Liver (tissue), 8 donors: ENCODE measurements at regions not wholly inside any gene's neighbourhood (a gene's known extent, or its start where the extent isn't known, plus 50 kb on each side); places are given as distances from the start of the nearest gene placed in this dataset.
"Not testable (repeated sequence)": the region's sequence is repeated elsewhere in the genome, so short reads cannot be mapped to it uniquely, and the experiment has no call there.

Source experiments
- DNase-seq: peaks from one replicate; pipeline ENCODE4 v3.0.0-alpha.2; 2017; ENCODE audit warnings: low spot score
- H3K27ac ChIP-seq, 2 donors: one replicate each; pipeline ENCODE4 v1.7.0; 2013; ENCODE audit warnings: inconsistent platforms in 2 of 2, low read length in 2 of 2, control low read depth in 1 of 2, low read depth in 1 of 2, mild to moderate bottlenecking in 1 of 2
- H3K27me3 ChIP-seq, 4 donors: one replicate each; pipeline versions ENCODE4 v1.6.1 to v1.7.0; 2013; ENCODE audit warnings: low read length in 3 of 4, inconsistent platforms in 1 of 4, mild to moderate bottlenecking in 1 of 4, moderate library complexity in 1 of 4; ENCODE audit not compliant: control insufficient read depth in 4 of 4, insufficient read depth in 4 of 4
- H3K36me3 ChIP-seq, 4 donors: one replicate each; pipeline versions ENCODE4 v1.6.1 to v1.7.0; 2013; ENCODE audit warnings: low read length in 3 of 4, mild to moderate bottlenecking in 3 of 4, low read depth in 1 of 4, moderate library complexity in 1 of 4; ENCODE audit not compliant: control insufficient read depth in 4 of 4, insufficient read depth in 3 of 4
- H3K4me1 ChIP-seq, 4 donors: one replicate each; pipeline versions ENCODE4 v1.6.1 to v1.7.0; 2013; ENCODE audit warnings: low read length in 3 of 4, mild to moderate bottlenecking in 3 of 4, moderate library complexity in 1 of 4; ENCODE audit not compliant: control insufficient read depth in 4 of 4, insufficient read depth in 4 of 4
- H3K4me3 ChIP-seq, 3 donors: one replicate each; pipeline versions ENCODE4 v1.6.1 to v1.7.0; 2013; ENCODE audit warnings: low read length in 3 of 3, control low read depth in 1 of 3, low read depth in 1 of 3, mild to moderate bottlenecking in 1 of 3
- H3K9ac ChIP-seq, 2 donors: one replicate each; pipeline ENCODE4 v1.7.0; 2013; ENCODE audit warnings: low read length in 2 of 2, mild to moderate bottlenecking in 2 of 2, moderate library complexity in 2 of 2, control low read depth in 1 of 2, low read depth in 1 of 2
- H3K9me3 ChIP-seq, 4 donors: one replicate each; pipeline versions ENCODE4 v1.6.1 to v1.7.0; 2013; ENCODE audit warnings: low read length in 3 of 4; ENCODE audit not compliant: control insufficient read depth in 4 of 4
- ATF3 ChIP-seq: IDR thresholded peaks from 2 replicates; pipeline ENCODE4 v1.6.1; 2016; ENCODE audit warnings: antibody characterized with exemption
- CTCF ChIP-seq: fragments of 150-350 bp; IDR thresholded peaks from 2 replicates; pipeline ENCODE4 v1.5.1; 2017; ENCODE audit warnings: improper control_type of control experiment, low read depth, low read length; ENCODE audit not compliant: missing input control
- EGR1 ChIP-seq, 2 donors: IDR thresholded peaks; 2 replicates each; pipeline ENCODE4 v1.6.1; 2016 to 2018; ENCODE audit warnings: antibody characterized with exemption in 2 of 2, low read depth in 2 of 2
- GABPA ChIP-seq, 2 donors: IDR thresholded peaks in 1 of 2; conservative IDR thresholded peaks in 1 of 2; 2 replicates each; pipeline ENCODE4 v1.6.1; 2016; ENCODE audit warnings: antibody characterized with exemption in 2 of 2, mild to moderate bottlenecking in 1 of 2, moderate library complexity in 1 of 2
- HNF4A ChIP-seq, 2 donors: conservative IDR thresholded peaks; 2 replicates each; pipeline ENCODE4 v1.6.1; 2016; ENCODE audit warnings: antibody characterized with exemption in 2 of 2, mild to moderate bottlenecking in 2 of 2
- HNF4G ChIP-seq: IDR thresholded peaks from 2 replicates; pipeline ENCODE4 v1.6.1; 2016; ENCODE audit warnings: antibody characterized with exemption
- JUND ChIP-seq, 2 donors: IDR thresholded peaks; 2 replicates each; pipeline ENCODE4 v1.6.1; 2016; ENCODE audit warnings: antibody characterized with exemption in 2 of 2
- NR2F2 ChIP-seq: IDR thresholded peaks from 2 replicates; pipeline ENCODE4 v1.6.1; 2016; ENCODE audit warnings: antibody characterized with exemption
- RAD21 ChIP-seq, 2 donors: IDR thresholded peaks; 2 replicates each; pipeline ENCODE4 v1.6.1; 2016; ENCODE audit warnings: antibody characterized with exemption in 2 of 2, mild to moderate bottlenecking in 2 of 2
- RXRA ChIP-seq, 2 donors: IDR thresholded peaks; 2 replicates each; pipeline ENCODE4 v1.6.1; 2017 to 2018; ENCODE audit warnings: antibody characterized with exemption in 2 of 2, mild to moderate bottlenecking in 1 of 2
- SP1 ChIP-seq: IDR thresholded peaks from 2 replicates; pipeline ENCODE4 v1.6.1; 2018; ENCODE audit warnings: antibody characterized with exemption, mild to moderate bottlenecking
- YY1 ChIP-seq: IDR thresholded peaks from 2 replicates; pipeline ENCODE4 v1.6.1; 2016; ENCODE audit warnings: antibody characterized with exemption, mild to moderate bottlenecking
- WGBS: extraction: QIAGEN DNeasy Blood & Tissue Kit; methylation state at CpG from one replicate; pipeline ENCODE4 v1.1.7; 2013; 5-methylcytosine and 5-hydroxymethylcytosine counted together
- TF ChIP-seq, protein P1 (sequence below): IDR thresholded peaks from 2 replicates; pipeline ENCODE4 v1.6.1; 2016; ENCODE audit warnings: antibody characterized with exemption, mild to moderate bottlenecking
- TF ChIP-seq, protein P2 (sequence below): IDR thresholded peaks from 2 replicates; pipeline ENCODE4 v1.6.1; 2016; ENCODE audit warnings: antibody characterized with exemption
- donor health status: healthy.
- donor health status: healthy.
- donor health status: healthy.
- donor health status: healthy.
- donor health status: healthy.

- no peak for DNase-seq
- H3K9ac ChIP-seq = no peak overlapping the region
- no peak overlapping the region for H3K27ac ChIP-seq
- H3K9me3 ChIP-seq = no peaks in the 10 kb centered on the region
- TF ChIP-seq SP1 = no peak
- WGBS = 95% methylated on average over 9 of the region's 9 CpGs
- H3K27me3 ChIP-seq = no peaks in the 10 kb centered on the region
- H3K4me3 ChIP-seq = no peak overlapping the region
- H3K36me3 ChIP-seq = no peaks in the 10 kb centered on the region
- no peaks in the 10 kb centered on the region for H3K4me1 ChIP-seq
Measured at GRCh38 chr5:142210011-142210410, 101.4 kb downstream of the NDFIP1 start.

GRCh38 chr5:142208777-142209312 lies 100.3 kb downstream of the NDFIP1 start:
- WGBS = 91% methylated on average over 8 of the region's 8 CpGs
- Histone ChIP-seq H3K9me3 (no peaks in the 10 kb centered on the region), H3K36me3 (no peaks in the 10 kb centered on the region), H3K9ac (no peak overlapping the region), H3K27me3 (no peaks in the 10 kb centered on the region), H3K4me1 (no peaks in the 10 kb centered on the region), H3K4me3 (no peak overlapping the region), H3K27ac (no peak overlapping the region)
- no peak for DNase-seq
- TF ChIP-seq YY1 (no peak), HNF4G (no peak), EGR1 (IDR thresholded peaks at IDR 0.05; ENCODE audit: low read depth in 2 of 2) (no peak), CTCF (no peak), RAD21 (IDR thresholded peaks at IDR 0.05) (no peak), ATF3 (no peak), RXRA (IDR thresholded peaks at IDR 0.05) (no peak), NR2F2 (no peak), GABPA (IDR thresholded peaks at IDR 0.05 in 1 of 2, conservative IDR thresholded peaks at IDR 0.05 in 1 of 2) (no peak), HNF4A (conservative IDR thresholded peaks at IDR 0.05) (no peak), JUND (IDR thresholded peaks at IDR 0.05) (no peak), SP1 (no peak)
- TF ChIP-seq, protein P1, sequence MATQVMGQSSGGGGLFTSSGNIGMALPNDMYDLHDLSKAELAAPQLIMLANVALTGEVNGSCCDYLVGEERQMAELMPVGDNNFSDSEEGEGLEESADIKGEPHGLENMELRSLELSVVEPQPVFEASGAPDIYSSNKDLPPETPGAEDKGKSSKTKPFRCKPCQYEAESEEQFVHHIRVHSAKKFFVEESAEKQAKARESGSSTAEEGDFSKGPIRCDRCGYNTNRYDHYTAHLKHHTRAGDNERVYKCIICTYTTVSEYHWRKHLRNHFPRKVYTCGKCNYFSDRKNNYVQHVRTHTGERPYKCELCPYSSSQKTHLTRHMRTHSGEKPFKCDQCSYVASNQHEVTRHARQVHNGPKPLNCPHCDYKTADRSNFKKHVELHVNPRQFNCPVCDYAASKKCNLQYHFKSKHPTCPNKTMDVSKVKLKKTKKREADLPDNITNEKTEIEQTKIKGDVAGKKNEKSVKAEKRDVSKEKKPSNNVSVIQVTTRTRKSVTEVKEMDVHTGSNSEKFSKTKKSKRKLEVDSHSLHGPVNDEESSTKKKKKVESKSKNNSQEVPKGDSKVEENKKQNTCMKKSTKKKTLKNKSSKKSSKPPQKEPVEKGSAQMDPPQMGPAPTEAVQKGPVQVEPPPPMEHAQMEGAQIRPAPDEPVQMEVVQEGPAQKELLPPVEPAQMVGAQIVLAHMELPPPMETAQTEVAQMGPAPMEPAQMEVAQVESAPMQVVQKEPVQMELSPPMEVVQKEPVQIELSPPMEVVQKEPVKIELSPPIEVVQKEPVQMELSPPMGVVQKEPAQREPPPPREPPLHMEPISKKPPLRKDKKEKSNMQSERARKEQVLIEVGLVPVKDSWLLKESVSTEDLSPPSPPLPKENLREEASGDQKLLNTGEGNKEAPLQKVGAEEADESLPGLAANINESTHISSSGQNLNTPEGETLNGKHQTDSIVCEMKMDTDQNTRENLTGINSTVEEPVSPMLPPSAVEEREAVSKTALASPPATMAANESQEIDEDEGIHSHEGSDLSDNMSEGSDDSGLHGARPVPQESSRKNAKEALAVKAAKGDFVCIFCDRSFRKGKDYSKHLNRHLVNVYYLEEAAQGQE = no peak
- TF ChIP-seq, protein P2, sequence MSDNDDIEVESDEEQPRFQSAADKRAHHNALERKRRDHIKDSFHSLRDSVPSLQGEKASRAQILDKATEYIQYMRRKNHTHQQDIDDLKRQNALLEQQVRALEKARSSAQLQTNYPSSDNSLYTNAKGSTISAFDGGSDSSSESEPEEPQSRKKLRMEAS = no peak

GRCh38 chr5:142208244-142208643 lies 99.7 kb downstream of the NDFIP1 start:
- DNase-seq = not testable (repeated sequence)

More at GRCh38 chr5:142208244-142208643, 99.7 kb downstream of the NDFIP1 start:
- WGBS = 85% methylated on average over 7 of the region's 7 CpGs
- H3K27me3 ChIP-seq, H3K36me3 ChIP-seq, H3K27ac ChIP-seq, H3K9me3 ChIP-seq, H3K4me3 ChIP-seq, H3K4me1 ChIP-seq, H3K9ac ChIP-seq: not testable (repeated sequence)
